ENCODE measurements at regions not wholly inside any gene's neighbourhood (a gene's known extent, or its start where the extent isn't known, plus 50 kb on each side); places are given as distances from the start of the nearest gene placed in this dataset.

DNA sequence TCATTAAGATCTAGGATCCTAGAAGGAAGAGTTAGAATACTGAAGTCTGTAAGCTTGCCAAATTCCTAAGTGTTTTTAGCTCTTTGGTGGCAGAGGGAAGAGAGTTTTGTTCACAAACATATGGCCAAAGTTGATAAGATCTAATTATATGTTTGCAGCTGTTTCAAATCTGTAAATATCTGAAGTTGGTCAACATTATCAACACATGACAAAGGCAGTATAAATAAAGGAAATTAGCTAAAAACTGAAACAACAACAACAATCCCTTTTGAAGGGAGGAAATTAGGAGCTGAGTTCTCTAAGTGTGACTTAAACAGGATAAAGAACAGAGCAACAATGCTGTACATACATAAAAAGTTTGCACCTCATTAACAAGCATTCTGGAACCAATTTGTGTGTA, 208.7 kb downstream of the KCNJ2 start:
- H3K27ac ChIP-seq (ENCODE audit: insufficient read depth, low read length), result no peak overlapping the region
- no peaks in the 10 kb centered on the region for H3K4me1 ChIP-seq (ENCODE audit: control insufficient read depth, insufficient read depth, low read length)
- no peak overlapping the region for H3K14ac ChIP-seq (replicated peaks; ENCODE audit: low read depth, low read length)
- H3K18ac ChIP-seq (ENCODE audit: low read depth, low read length), result no peak overlapping the region
- ChIA-PET CTCF (interaction anchor here (0.6 kb wide), 1 partner anchor 12 kb away, joined by 4 read pairs; no protein-coding TSS in a partner anchor), POLR2A (ENCODE audit: unreplicated experiment) (no interaction called here)
- no peak for ATAC-seq (ENCODE audit: low read depth)
- no peak overlapping the region for H2AK9ac ChIP-seq (replicated peaks; ENCODE audit: low read depth, low read length, poor library complexity)
- H2BK5ac ChIP-seq (ENCODE audit: low read depth, low read length, poor library complexity, severe bottlenecking), result no peak overlapping the region
- intact Hi-C loops (cut with micrococcal nuclease) (no loop called here), dilution Hi-C loops (cut with HindIII; ENCODE audit: low sequenced_read_pairs, unreplicated experiment) (no loop called here), in situ Hi-C loops (cut with MboI; ENCODE audit: low sequenced_read_pairs) (no loop called here)
- H4K8ac ChIP-seq (ENCODE audit: low read depth in 2 of 2, low read length in 2 of 2), result no peak overlapping the region
- H4K5ac ChIP-seq (ENCODE audit: low read depth, low read length), result no peak overlapping the region
- no peak overlapping the region for H3K23ac ChIP-seq (ENCODE audit: low read depth, low read length)
- H3K9me1 ChIP-seq (ENCODE audit: insufficient read depth, low read length), result no peaks in the 10 kb centered on the region; the same call in 1 of the 2 replicates
- H3K36me3 ChIP-seq (ENCODE audit: control insufficient read depth, insufficient read depth, low read length), result no peaks in the 10 kb centered on the region
- no peaks in the 10 kb centered on the region for H4K20me1 ChIP-seq (ENCODE audit: insufficient read depth, low read length)
- H4K91ac ChIP-seq (ENCODE audit: insufficient read depth, low read depth, low read length), result no peak overlapping the region
- H2AK5ac ChIP-seq (ENCODE audit: low read depth, low read length), result no peak overlapping the region
- no peaks in the 10 kb centered on the region for H3K79me1 ChIP-seq (ENCODE audit: low read depth in 1 of 2, low read length in 2 of 2)
- no peak overlapping the region for H2BK120ac ChIP-seq (ENCODE audit: low read depth, low read length)
- H2BK15ac ChIP-seq (ENCODE audit: low read depth, low read length), result no peak overlapping the region
- no peaks in the 10 kb centered on the region for H3K9me3 ChIP-seq (ENCODE audit: control insufficient read depth, insufficient read depth, low read length)
- no peak overlapping the region for H3K4me3 ChIP-seq (ENCODE audit: insufficient read depth, low read depth, low read length)
- TF ChIP-seq, protein P1, sequence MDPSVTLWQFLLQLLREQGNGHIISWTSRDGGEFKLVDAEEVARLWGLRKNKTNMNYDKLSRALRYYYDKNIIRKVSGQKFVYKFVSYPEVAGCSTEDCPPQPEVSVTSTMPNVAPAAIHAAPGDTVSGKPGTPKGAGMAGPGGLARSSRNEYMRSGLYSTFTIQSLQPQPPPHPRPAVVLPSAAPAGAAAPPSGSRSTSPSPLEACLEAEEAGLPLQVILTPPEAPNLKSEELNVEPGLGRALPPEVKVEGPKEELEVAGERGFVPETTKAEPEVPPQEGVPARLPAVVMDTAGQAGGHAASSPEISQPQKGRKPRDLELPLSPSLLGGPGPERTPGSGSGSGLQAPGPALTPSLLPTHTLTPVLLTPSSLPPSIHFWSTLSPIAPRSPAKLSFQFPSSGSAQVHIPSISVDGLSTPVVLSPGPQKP (IDR thresholded peaks at IDR 0.05; ENCODE audit: borderline replicate concordance, low read depth, low read length), result no peak
- TF ChIP-seq, protein P2, sequence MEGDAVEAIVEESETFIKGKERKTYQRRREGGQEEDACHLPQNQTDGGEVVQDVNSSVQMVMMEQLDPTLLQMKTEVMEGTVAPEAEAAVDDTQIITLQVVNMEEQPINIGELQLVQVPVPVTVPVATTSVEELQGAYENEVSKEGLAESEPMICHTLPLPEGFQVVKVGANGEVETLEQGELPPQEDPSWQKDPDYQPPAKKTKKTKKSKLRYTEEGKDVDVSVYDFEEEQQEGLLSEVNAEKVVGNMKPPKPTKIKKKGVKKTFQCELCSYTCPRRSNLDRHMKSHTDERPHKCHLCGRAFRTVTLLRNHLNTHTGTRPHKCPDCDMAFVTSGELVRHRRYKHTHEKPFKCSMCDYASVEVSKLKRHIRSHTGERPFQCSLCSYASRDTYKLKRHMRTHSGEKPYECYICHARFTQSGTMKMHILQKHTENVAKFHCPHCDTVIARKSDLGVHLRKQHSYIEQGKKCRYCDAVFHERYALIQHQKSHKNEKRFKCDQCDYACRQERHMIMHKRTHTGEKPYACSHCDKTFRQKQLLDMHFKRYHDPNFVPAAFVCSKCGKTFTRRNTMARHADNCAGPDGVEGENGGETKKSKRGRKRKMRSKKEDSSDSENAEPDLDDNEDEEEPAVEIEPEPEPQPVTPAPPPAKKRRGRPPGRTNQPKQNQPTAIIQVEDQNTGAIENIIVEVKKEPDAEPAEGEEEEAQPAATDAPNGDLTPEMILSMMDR (conservative IDR thresholded peaks at IDR 0.05; ENCODE audit: low read depth, low read length), result no peak
- no peak for TF ChIP-seq FOS (IDR thresholded peaks at IDR 0.05; ENCODE audit: low read depth, low read length)
- TF ChIP-seq SMC3 (IDR thresholded peaks at IDR 0.05; ENCODE audit: low read depth, low read length), result no peak
- no peak for TF ChIP-seq NFE2L2 (IDR thresholded peaks at IDR 0.05; ENCODE audit: low read depth, low read length)
- no peak for TF ChIP-seq CHD1 (IDR thresholded peaks at IDR 0.05; ENCODE audit: low read depth, low read length)
- no peak for TF ChIP-seq MXI1 (IDR thresholded peaks at IDR 0.05; ENCODE audit: borderline replicate concordance, low read depth, low read length)
- no peak for TF ChIP-seq RAD21 (IDR thresholded peaks at IDR 0.05; ENCODE audit: low read length)
- TF ChIP-seq MAZ (IDR thresholded peaks at IDR 0.05; ENCODE audit: borderline replicate concordance, low read depth, low read length), result no peak
- no peak for TF ChIP-seq RCOR1 (IDR thresholded peaks at IDR 0.05; ENCODE audit: insufficient replicate concordance, low read length)
- no peak for TF ChIP-seq CEBPB (IDR thresholded peaks at IDR 0.05; ENCODE audit: low read depth, low read length)
- no peak for TF ChIP-seq MAFK (IDR thresholded peaks at IDR 0.05; ENCODE audit: low read depth, low read length)
- no peak for TF ChIP-seq BHLHE40 (IDR thresholded peaks at IDR 0.05; ENCODE audit: low read depth, low read length)
- no peak overlapping the region for H2BK20ac ChIP-seq (ENCODE audit: low read depth, low read length)
- DNase-seq, result no peak
- H3K27me3 ChIP-seq (ENCODE audit: control insufficient read depth, insufficient read depth, low read length), result no peaks in the 10 kb centered on the region
- H3K56ac ChIP-seq (ENCODE audit: extremely low read depth, insufficient read depth, low read length), result no peak overlapping the region
- BruUV-seq (replicated peaks), result no TSS peak
- no peak overlapping the region for H3K4ac ChIP-seq (ENCODE audit: low read depth, low read length)
- no peak overlapping the region for H3K4me2 ChIP-seq (ENCODE audit: low read depth, low read length)
- no peak overlapping the region for H2AFZ ChIP-seq (replicated peaks; ENCODE audit: low read length, poor library complexity)
- H3K9ac ChIP-seq (ENCODE audit: low read depth, low read length), result no peak overlapping the region

Measured in IMR-90 (cell line).